H4 (cell line): ENCODE measurements at regions not wholly inside any gene's neighbourhood (a gene's known extent, or its start where the extent isn't known, plus 50 kb on each side); places are given as distances from the start of the nearest gene placed in this dataset.
A peak's percentile ranks its signal among the peaks of the same experiment; 100 is the strongest.
"Not testable (repeated sequence)": the region's sequence is repeated elsewhere in the genome, so short reads cannot be mapped to it uniquely, and the experiment has no call there.

Experiments
- DNase-seq: peaks from one replicate; pipeline ENCODE4 v3.0.0-alpha.2; 2015; ENCODE audit warnings: low spot score

- no peak for DNase-seq
Observed at GRCh38 chr4:153099391-153100140, 104.7 kb upstream of the TRIM2 start.

GRCh38 chr4:153106736-153107135 lies 97.5 kb upstream of the TRIM2 start:
- DNase-seq = not testable (repeated sequence)

- DNase-seq = no peak
Observed at GRCh38 chr4:153107246-153107645, 97.0 kb upstream of the TRIM2 start.

- no peak for DNase-seq
Observed at GRCh38 chr4:153109296-153109849, 94.9 kb upstream of the TRIM2 start.

- DNase-seq = no peak
Observed at GRCh38 chr4:153110739-153111138, 93.5 kb upstream of the TRIM2 start.

- DNase-seq = no peak
Observed at GRCh38 chr4:153111426-153112040, 92.7 kb upstream of the TRIM2 start.

GRCh38 chr4:153112041-153112441 lies 92.2 kb upstream of the TRIM2 start:
- DNase-seq = no peak

- peak; percentile 36 for DNase-seq
Observed at GRCh38 chr4:153113061-153113837, 91.0 kb upstream of the TRIM2 start.

GRCh38 chr4:153113838-153114105 lies 90.5 kb upstream of the TRIM2 start:
- DNase-seq = no peak

GRCh38 chr4:153114771-153115321 lies 89.4 kb upstream of the TRIM2 start:
- peak; percentile 83 for DNase-seq

GRCh38 chr4:153115322-153116290 lies 88.6 kb upstream of the TRIM2 start:
- peak; percentile 70 for DNase-seq

GRCh38 chr4:153116291-153116680 lies 88.0 kb upstream of the TRIM2 start:
- DNase-seq = no peak

GRCh38 chr4:153116801-153117200 lies 87.4 kb upstream of the TRIM2 start:
- DNase-seq = no peak

- no peak for DNase-seq
Observed at GRCh38 chr4:153117554-153117953, 86.7 kb upstream of the TRIM2 start.

- DNase-seq = no peak
Observed at GRCh38 chr4:153119626-153120025, 84.6 kb upstream of the TRIM2 start.

- no peak for DNase-seq
Observed at GRCh38 chr4:153120235-153120634, 84.0 kb upstream of the TRIM2 start.

GRCh38 chr4:153122855-153123254 lies 81.4 kb upstream of the TRIM2 start:
- no peak for DNase-seq

- no peak for DNase-seq
Observed at GRCh38 chr4:153126137-153126536, 78.1 kb upstream of the TRIM2 start.

- DNase-seq = peak; percentile 68
Observed at GRCh38 chr4:153127760-153128494, 76.3 kb upstream of the TRIM2 start.

GRCh38 chr4:153131596-153131995 lies 72.6 kb upstream of the TRIM2 start:
- DNase-seq = no peak

- peak; percentile 77 for DNase-seq
Observed at GRCh38 chr4:153137159-153137558, 67.1 kb upstream of the TRIM2 start.
